ENCODE measurements at regions not wholly inside any gene's neighbourhood (a gene's known extent, or its start where the extent isn't known, plus 50 kb on each side); places are given as distances from the start of the nearest gene placed in this dataset.
A peak's percentile ranks its signal among the peaks of the same experiment; 100 is the strongest.

- DNase-seq = no peak
Observed at GRCh38 chr7:67571026-67571545, 574.5 kb downstream of the TYW1 start.

- no peak for DNase-seq
Observed at GRCh38 chr7:67573639-67574038, 577.0 kb downstream of the TYW1 start.

- DNase-seq = no peak
Observed at GRCh38 chr7:67588631-67589030, 592.0 kb downstream of the TYW1 start.

- no peak for DNase-seq
Observed at GRCh38 chr7:67589183-67589582, 592.5 kb downstream of the TYW1 start.

- DNase-seq = no peak
Observed at GRCh38 chr7:67590649-67591048, 594.0 kb downstream of the TYW1 start.

- DNase-seq = no peak
Observed at GRCh38 chr7:67593794-67594193, 597.2 kb downstream of the TYW1 start.

- DNase-seq = no peak
Observed at GRCh38 chr7:67595431-67596180, 599.0 kb downstream of the TYW1 start.

GRCh38 chr7:67597161-67597560 is 600.5 kb downstream of the TYW1 start:
- DNase-seq = no peak

- no peak for DNase-seq
Observed at GRCh38 chr7:67598469-67598868, 601.8 kb downstream of the TYW1 start.

GRCh38 chr7:67599331-67600062 is 602.9 kb downstream of the TYW1 start:
- DNase-seq = no peak

GRCh38 chr7:67602246-67602887 is 605.7 kb downstream of the TYW1 start:
- DNase-seq = no peak

- no peak for DNase-seq
Observed at GRCh38 chr7:67604461-67605386, 608.1 kb downstream of the TYW1 start.

GRCh38 chr7:67608806-67609205 is 612.2 kb downstream of the TYW1 start:
- no peak for DNase-seq

GRCh38 chr7:67610897-67611296 is 614.3 kb downstream of the TYW1 start:
- no peak for DNase-seq

- no peak for DNase-seq
Observed at GRCh38 chr7:67614843-67615242, 618.2 kb downstream of the TYW1 start.

GRCh38 chr7:67616517-67616916 is 619.9 kb downstream of the TYW1 start:
- DNase-seq = no peak

- DNase-seq = no peak
Observed at GRCh38 chr7:67618556-67619162, 622.0 kb downstream of the TYW1 start.

- DNase-seq = no peak
Observed at GRCh38 chr7:67619175-67619574, 622.5 kb downstream of the TYW1 start.

GRCh38 chr7:67620216-67620933 is 623.7 kb downstream of the TYW1 start:
- DNase-seq = no peak

GRCh38 chr7:67621704-67622103 is 625.1 kb downstream of the TYW1 start:
- no peak for DNase-seq

- peak in 1 of 2 donors; percentile 3 for DNase-seq
Observed at GRCh38 chr7:67625257-67625737, 628.7 kb downstream of the TYW1 start.

Measured in CD4-positive, alpha-beta T cell treated with Interleukin-1 beta for 1 hour (primary cell).